Neutrophil (primary cell): ENCODE measurements at regions not wholly inside any gene's neighbourhood (a gene's known extent, or its start where the extent isn't known, plus 50 kb on each side); places are given as distances from the start of the nearest gene placed in this dataset.

Source experiments
- H3K27ac ChIP-seq: fragments of 200-600 bp; sonication (generic); 2 replicates; pipeline ENCODE4 v1.5.1; 2016; ENCODE audit warnings: mild to moderate bottlenecking, moderate library complexity
- H3K27me3 ChIP-seq: fragments of 200-600 bp; sonication (generic); 2 replicates; pipeline ENCODE4 v1.6.0; 2016; ENCODE audit warnings: mild to moderate bottlenecking
- H3K36me3 ChIP-seq: fragments of 200-600 bp; sonication (generic); 2 replicates; pipeline ENCODE4 v1.5.1; 2017
- H3K4me1 ChIP-seq, 2 experiments: fragments of 200-600 bp in 1 of 2; sonication (generic) in 1 of 2; 1 replicate in 1 of 2; 2 replicates in 1 of 2; pipeline versions ENCODE4 v1.5.1 to v1.6.1; 2013 to 2016; ENCODE audit warnings: low read depth in 1 of 2, low read length in 1 of 2, mild to moderate bottlenecking in 1 of 2, moderate library complexity in 1 of 2; ENCODE audit not compliant: control insufficient read depth in 1 of 2, insufficient read depth in 1 of 2
- H3K4me3 ChIP-seq, 2 experiments: fragments of 200-600 bp in 1 of 2; sonication (generic) in 1 of 2; 1 replicate in 1 of 2; 2 replicates in 1 of 2; pipeline ENCODE4 v1.5.1; 2013 to 2016; ENCODE audit warnings: low read depth in 1 of 2, low read length in 1 of 2, mild to moderate bottlenecking in 1 of 2, moderate library complexity in 1 of 2
- H3K9me3 ChIP-seq: fragments of 200-600 bp; sonication (generic); 2 replicates; pipeline ENCODE4 v1.5.1; 2016
- TF ChIP-seq, protein P1 (sequence below): fragments of 200-600 bp; sonication (generic); IDR thresholded peaks from 2 replicates; pipeline ENCODE4 v1.5.1; 2016; ENCODE audit warnings: antibody characterized with exemption

DNA sequence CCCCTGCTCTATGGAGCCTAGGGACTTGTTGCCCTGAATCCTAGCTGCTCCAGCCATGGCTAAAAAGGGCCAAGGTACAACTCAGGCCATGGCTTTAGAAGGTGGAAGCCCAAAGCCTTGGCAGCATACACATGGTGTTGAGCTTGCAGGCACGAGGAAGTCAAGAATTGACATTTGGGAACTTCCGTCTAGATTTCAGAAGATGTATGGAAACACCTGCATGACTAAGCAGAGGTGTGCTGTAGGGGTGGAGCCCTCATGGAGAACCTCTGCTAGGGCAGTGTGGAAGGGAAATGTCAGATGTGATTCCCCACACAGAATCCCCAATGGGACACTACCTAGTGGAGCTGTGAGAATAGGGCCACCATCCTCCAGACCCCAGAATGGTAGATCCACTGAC is 95.1 kb upstream of the TMEM170B start:
- TF ChIP-seq, protein P1, sequence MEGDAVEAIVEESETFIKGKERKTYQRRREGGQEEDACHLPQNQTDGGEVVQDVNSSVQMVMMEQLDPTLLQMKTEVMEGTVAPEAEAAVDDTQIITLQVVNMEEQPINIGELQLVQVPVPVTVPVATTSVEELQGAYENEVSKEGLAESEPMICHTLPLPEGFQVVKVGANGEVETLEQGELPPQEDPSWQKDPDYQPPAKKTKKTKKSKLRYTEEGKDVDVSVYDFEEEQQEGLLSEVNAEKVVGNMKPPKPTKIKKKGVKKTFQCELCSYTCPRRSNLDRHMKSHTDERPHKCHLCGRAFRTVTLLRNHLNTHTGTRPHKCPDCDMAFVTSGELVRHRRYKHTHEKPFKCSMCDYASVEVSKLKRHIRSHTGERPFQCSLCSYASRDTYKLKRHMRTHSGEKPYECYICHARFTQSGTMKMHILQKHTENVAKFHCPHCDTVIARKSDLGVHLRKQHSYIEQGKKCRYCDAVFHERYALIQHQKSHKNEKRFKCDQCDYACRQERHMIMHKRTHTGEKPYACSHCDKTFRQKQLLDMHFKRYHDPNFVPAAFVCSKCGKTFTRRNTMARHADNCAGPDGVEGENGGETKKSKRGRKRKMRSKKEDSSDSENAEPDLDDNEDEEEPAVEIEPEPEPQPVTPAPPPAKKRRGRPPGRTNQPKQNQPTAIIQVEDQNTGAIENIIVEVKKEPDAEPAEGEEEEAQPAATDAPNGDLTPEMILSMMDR: no peak
- Histone ChIP-seq H3K9me3 (no peaks in the 10 kb centered on the region), H3K4me3 (no peak overlapping the region)

DNA sequence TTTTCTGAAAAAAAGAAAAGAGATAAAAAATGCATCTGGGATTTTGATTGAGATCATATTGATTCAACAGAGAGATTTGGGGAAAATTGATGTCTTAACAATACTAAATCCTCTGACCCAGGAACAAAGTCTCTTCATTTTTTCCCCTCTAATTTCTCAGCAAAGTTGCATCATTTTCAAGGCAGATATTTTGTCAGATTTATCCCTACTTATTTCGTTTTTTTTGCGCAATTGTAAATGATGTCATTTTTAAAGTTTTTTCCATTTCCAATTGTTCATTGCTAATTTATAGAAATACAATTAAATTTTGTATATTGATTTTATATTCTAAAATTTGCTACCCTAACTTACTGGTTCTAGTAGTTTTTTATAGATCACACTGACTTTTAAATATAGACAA is 97.7 kb upstream of the TMEM170B start:
- H3K27ac ChIP-seq: peak overlapping the region; percentile 18
- H3K4me3 ChIP-seq: no peak overlapping the region
- no peaks in the 10 kb centered on the region for H3K9me3 ChIP-seq
- H3K27me3 ChIP-seq: no peaks in the 10 kb centered on the region
- H3K36me3 ChIP-seq: no peaks in the 10 kb centered on the region
- TF ChIP-seq, protein P1: no peak
- H3K4me1 ChIP-seq: peaks cover 16 to 28% of the 10 kb centered on the region in 2 experiments

More for the DNA sequence above, 95.1 kb upstream of the TMEM170B start:
- Histone ChIP-seq H3K36me3 (no peaks in the 10 kb centered on the region), H3K27me3 (no peaks in the 10 kb centered on the region), H3K4me1 (peaks cover 14 to 25% of the 10 kb centered on the region in 2 experiments), H3K27ac (no peak overlapping the region)

DNA sequence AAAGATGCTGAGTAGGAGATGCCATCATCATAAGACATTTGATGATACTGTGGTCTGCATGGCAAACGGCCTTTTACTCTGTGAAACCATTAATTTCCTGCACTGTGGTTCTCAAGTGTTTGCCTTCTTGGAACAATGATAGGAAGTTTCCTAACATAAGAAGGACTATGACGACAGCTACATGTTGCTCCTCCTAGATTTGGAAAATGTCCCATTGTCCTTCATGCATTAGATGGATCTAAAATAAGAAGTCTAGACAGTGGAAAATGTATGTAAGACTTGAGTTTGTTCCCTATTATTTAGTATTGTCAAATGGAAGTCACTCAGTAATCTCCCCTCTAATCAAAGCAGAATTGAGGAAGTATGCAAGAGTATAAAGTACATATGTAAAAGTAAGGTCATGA is 98.5 kb upstream of the TMEM170B start:
- H3K36me3 ChIP-seq: no peaks in the 10 kb centered on the region
- H3K27me3 ChIP-seq: no peaks in the 10 kb centered on the region
- no peak overlapping the region for H3K4me3 ChIP-seq
- no peaks in the 10 kb centered on the region for H3K9me3 ChIP-seq
- peaks cover 18 to 31% of the 10 kb centered on the region in 2 experiments for H3K4me1 ChIP-seq
- peak overlapping the region; percentile 24 for H3K27ac ChIP-seq
- TF ChIP-seq, protein P1: no peak

DNA sequence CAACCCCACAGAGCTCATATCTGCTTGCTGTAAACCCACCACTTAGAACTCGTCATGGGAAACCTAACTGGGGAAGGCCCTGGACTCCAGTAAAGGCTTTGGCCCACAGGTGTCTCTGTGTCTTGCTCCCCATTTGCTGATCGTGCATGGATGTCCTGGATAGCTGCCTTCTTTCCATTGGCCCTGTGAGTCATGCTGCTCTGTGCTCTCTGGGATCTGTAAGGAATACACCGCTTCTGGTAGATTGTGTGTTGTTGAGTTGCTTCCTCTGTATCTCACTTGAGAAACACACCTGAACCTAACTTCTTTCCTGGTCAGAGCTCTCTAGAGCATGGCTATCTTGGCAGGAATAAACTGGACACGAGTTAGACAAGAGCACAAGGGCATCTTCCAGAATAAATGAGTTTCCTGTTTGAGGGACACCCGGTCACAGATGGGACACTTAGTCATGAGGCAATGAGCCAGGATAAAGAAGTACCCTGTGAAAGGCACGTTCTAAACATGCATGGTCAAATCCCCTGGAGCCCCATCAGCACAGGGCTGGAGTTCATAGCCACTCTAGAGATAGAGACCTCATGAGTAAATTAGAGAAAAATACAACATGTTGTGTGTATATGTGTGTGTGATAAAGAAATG is 99.6 kb upstream of the TMEM170B start:
- Histone ChIP-seq H3K36me3 (no peaks in the 10 kb centered on the region), H3K4me3 (no peak overlapping the region), H3K4me1 (peaks cover 18 to 31% of the 10 kb centered on the region in 2 experiments), H3K27me3 (no peaks in the 10 kb centered on the region), H3K9me3 (no peaks in the 10 kb centered on the region), H3K27ac (no peak overlapping the region)
- TF ChIP-seq, protein P1: no peak

DNA sequence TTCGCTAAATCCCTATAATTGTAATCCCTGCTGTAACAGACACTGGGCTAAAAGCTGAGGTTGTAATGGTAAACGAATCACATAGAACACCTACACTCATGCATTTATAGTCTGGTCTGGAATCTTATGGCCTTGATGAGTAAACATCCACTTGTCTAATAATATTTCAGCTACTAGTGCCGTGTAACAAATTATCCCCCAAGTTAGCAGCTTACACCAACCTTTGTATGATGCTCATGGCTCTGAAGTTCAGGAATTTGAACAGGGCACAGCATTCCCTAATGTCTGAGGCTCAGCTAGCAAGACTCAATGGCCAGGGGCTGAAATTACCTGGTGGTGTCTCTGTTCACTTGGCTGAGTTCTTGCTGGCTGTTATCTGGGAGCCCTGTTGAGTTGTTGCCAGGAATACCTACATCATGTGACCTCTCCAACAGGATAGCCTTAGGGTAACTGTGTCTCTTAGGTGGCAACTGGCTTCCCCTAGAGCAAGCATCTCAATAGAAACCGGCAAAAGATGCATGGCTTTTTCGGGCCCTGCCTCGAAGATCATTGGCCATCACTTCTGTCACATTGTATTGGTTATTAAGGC is 100.9 kb upstream of the TMEM170B start:
- Histone ChIP-seq H3K4me1 (peaks cover 15 to 25% of the 10 kb centered on the region in 2 experiments), H3K4me3 (no peak overlapping the region), H3K9me3 (no peaks in the 10 kb centered on the region), H3K27me3 (no peaks in the 10 kb centered on the region), H3K27ac (no peak overlapping the region), H3K36me3 (no peaks in the 10 kb centered on the region)
- TF ChIP-seq, protein P1: no peak
